ENCODE measurements at regions not wholly inside any gene's neighbourhood (a gene's known extent, or its start where the extent isn't known, plus 50 kb on each side); places are given as distances from the start of the nearest gene placed in this dataset.

DNA sequence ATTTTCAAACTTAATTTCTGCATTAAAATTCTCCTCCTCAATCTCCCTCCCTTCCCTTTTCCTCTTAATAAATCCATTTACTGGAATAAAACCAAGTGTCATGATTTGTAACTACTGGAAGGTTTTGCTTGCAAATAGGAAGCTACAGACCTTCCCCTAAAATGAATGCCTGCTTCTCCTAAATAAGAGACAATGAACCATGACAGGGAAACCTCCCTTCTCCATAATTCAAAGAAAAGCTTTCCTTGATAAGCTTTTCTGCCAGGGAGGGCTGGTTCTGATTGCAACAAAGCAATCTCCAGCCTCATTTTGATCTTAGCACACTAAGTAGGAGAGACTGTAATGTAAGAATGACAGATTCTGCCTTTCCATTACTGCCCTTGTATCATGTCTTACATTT, 111.0 kb upstream of the CDH20 start:
- Histone ChIP-seq H2BK20ac (ENCODE audit: low read depth, low read length, poor library complexity, severe bottlenecking) (no peak overlapping the region), H2AK5ac (ENCODE audit: insufficient read length, low read length) (no peak overlapping the region), H3K4ac (ENCODE audit: low read depth, low read length) (no peak overlapping the region)

More for the DNA sequence above, 111.0 kb upstream of the CDH20 start:
- Mint-ChIP-seq H3K27ac (no peak overlapping the region), H3K4me1 (no peaks in the 10 kb centered on the region), H3K36me3 (ENCODE audit: insufficient read depth in 1 of 3, low read depth in 3 of 3) (peaks cover 0 to 6% (median 4%) of the 10 kb centered on the region in 3 experiments; a peak in 4 of 7 replicates), H3K27me3 (ENCODE audit: low read depth) (no peaks in the 10 kb centered on the region; the same call in none of the 2 replicates), H3K9me3 (peaks cover 7 to 10% of the 10 kb centered on the region in 2 experiments), H3K4me3 (no peak overlapping the region)
- no peak overlapping the region for H3T11ph ChIP-seq (ENCODE audit: low read length)
- no peak overlapping the region for H2BK5ac ChIP-seq (ENCODE audit: insufficient read length, low read length)
- no peak overlapping the region for H2BK120ac ChIP-seq (ENCODE audit: low read depth, low read length, poor library complexity, severe bottlenecking)
- no peaks in the 10 kb centered on the region for H4K20me1 ChIP-seq (ENCODE audit: control insufficient read depth, insufficient read depth, insufficient read length)
- no peak overlapping the region for H3K23ac ChIP-seq (ENCODE audit: insufficient read length, low read depth, low read length)
- H3K4me2 ChIP-seq (ENCODE audit: insufficient read depth, insufficient read length, low read length): no peak overlapping the region
- no peaks in the 10 kb centered on the region for H3K9me3 ChIP-seq (ENCODE audit: control insufficient read depth, low read depth, low read length)
- no peaks in the 10 kb centered on the region for H3K23me2 ChIP-seq (ENCODE audit: insufficient read length, low read depth, low read length, poor library complexity, severe bottlenecking)
- no peak overlapping the region for H4K5ac ChIP-seq (ENCODE audit: insufficient read length, low read depth, low read length)
- TF ChIP-seq CTCF (conservative IDR thresholded peaks at IDR 0.05): no peak
- H3K27ac ChIP-seq (ENCODE audit: insufficient read length, low read depth, low read length): no peak overlapping the region
- no peak overlapping the region for H2BK15ac ChIP-seq (ENCODE audit: low read depth, low read length)
- no peak overlapping the region for H3K56ac ChIP-seq (ENCODE audit: insufficient read length, low read depth, low read length)
- no peaks in the 10 kb centered on the region; the same call in 1 of the 2 replicates for H3K27me3 ChIP-seq (ENCODE audit: insufficient read depth, low read length)
- H3K79me2 ChIP-seq (ENCODE audit: insufficient read depth, low read length): no peaks in the 10 kb centered on the region
- no peak for DNase-seq
- H2BK12ac ChIP-seq (ENCODE audit: insufficient read length, low read depth, low read length): no peak overlapping the region
- no peaks in the 10 kb centered on the region for H3K4me1 ChIP-seq (ENCODE audit: insufficient read depth, low read length)
- H3K18ac ChIP-seq (ENCODE audit: insufficient read length, low read depth, low read length): no peak overlapping the region
- no peak overlapping the region for H4K8ac ChIP-seq (replicated peaks; ENCODE audit: insufficient read length, low read depth, low read length)
- no peaks in the 10 kb centered on the region for H3K79me1 ChIP-seq (ENCODE audit: insufficient read depth, low read depth, low read length, poor library complexity, severe bottlenecking)
- H4K91ac ChIP-seq (ENCODE audit: insufficient read length, low read depth, low read length): no peak overlapping the region
- no peak overlapping the region for H3K14ac ChIP-seq (ENCODE audit: insufficient read depth, low read length)
- no peak overlapping the region for H3K9ac ChIP-seq (ENCODE audit: extremely low read depth, insufficient read length, low read length)
- H2AFZ ChIP-seq (ENCODE audit: low read length): no peak overlapping the region
